SW 1271 (cell line): ENCODE measurements at regions not wholly inside any gene's neighbourhood (a gene's known extent, or its start where the extent isn't known, plus 50 kb on each side); places are given as distances from the start of the nearest gene placed in this dataset.

ENCODE experiments used
- DNase-seq, 2 experiments: peaks; one replicate each; lab custom pipeline; 2025; lab: John Stamatoyannopoulos, UW

DNA sequence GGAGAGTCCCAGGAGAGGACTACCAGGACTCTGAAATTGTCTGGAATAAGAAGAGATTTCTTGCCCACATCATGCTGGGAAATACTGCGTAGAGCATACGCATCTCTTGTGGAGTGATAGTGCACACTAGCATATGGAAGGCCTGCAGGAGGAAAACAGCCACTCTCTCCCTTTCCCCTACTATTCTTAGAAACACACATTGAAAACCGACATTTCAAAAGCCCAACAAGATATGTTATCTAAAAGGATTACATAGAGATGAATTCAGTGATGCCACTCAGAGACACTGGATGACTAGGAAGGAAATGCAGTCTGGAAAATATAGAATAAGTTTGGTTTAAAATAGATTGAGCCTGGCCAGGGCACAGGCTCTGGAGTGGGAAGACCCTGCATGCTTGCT is 388.7 kb upstream of the NBEA start:
- DNase-seq = no peak

DNA sequence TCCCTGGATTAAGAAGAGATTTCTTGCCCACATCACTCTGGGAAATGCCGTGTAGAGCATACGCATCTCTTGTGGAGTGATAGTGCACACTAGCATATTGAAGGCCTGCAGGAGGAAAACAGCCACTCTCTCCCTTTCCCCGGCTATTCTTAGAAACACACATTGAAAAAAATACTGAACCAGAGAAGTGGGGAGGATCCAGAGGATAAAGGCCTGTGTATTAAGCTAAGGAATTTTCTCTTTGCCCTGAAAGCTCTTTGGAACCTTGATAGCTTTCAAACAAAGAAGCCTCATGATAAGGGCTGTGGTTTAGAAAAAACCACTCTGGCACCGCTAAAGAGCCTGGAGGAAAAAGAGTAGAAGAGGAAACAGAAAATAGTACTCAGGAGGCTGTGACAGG is 386.1 kb upstream of the NBEA start:
- DNase-seq = no peak

DNA sequence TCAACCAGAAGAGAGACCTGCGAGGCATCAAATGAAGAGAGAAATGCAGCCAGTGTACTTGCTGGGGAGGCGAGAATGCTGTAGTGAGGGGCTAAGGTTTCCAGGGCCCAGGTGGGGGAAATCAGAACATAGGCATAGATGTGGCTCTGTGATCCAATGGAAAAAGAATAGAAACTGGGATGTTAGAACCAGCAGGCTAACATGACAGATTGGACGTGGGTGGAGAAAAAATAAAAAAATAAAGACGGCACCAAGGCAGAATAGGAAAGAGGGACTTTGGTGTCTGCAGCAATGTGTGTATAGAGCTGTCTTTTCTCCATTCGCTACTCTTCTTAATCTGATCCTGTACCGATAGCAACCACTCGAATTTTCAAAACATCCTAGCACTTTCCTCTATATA is 381.0 kb upstream of the NBEA start:
- DNase-seq = no peak

DNA sequence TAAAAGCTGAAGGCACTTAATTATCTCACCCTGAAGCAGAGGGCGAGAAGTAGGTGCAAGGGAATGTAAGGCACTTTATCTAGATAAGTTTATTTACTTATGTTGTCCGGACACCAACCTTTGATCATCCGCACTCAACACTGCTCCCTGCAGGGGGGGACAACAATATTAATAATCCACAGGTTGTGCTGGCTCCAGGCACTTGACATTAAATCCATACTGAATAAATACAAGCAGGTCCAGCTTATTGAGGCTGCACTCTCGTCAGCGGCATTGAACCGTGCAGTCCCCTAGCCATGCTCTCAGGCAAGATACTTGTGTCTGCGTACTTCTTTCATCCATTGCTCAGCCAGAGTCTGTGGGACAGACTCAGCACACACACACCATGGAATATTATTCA is 374.5 kb upstream of the NBEA start:
- DNase-seq = no peak

DNA sequence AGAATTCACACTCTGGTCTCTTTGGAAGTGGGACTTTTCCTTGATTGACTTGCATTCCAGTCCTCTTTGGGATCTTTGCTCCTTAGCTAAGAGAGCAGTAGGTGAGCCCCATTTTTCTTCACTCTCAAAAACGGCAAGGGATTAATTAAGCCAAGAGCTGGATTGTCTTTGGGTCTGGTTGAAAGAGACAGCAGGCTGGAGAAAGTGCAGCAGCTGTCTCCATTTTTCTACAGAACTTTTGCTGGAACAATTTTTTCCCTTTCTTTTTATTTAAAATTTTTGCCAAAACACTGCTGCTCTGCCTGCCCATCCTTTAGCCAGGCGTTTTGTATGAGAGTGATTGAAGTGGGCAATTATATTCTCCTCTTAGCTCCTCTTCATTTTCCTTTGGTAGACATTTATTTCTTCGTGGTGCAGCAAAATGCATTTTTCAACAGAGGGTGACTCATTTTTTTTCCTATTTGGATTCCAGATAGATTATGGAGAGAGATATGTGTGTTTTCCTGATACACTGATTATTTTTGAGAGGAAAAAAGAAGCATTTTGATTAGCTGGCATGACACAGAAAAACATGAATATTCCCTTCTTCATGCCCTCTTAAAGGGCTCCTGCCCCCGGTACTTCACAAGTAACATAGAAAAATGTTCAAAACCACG is 371.2 kb upstream of the NBEA start:
- DNase-seq = no peak

DNA sequence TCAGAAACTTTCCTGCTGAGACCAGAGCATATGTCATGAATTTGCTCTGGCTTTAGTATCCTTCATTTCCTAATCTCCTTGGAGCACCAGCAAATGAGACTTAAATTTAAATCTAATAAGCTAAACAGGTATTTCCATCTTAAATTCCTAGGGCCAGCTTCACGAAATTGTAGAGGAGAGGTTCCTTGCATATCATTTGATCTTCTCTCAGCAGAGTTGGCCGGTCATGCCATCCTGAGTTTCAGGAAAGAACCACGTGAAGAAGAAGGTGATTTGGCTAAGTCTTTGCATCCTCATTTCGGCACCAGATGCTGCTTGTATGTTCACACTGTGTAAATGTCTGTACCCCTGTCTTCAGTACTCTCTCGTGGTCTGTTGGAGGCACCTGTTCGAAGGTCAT is 370.4 kb upstream of the NBEA start:
- DNase-seq = no peak

DNA sequence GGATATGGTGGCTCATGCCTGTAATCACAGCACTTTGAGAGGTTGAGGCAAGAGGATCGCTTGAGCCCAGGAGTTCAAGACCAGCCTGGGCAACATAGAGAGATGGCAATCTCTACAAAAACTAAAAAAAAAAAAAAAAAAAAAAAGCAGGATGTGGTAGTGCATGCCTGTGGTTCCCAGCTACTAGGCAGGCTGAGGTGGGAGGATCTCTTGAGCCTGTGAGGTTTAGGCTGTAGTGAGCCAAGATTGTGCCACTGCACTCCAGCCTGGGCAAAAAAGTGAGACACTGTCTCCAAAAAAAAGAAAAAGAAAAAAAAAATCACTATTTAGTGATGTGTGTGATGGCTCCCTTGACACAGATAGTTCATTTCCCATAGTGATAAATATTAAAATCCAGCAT is 365.0 kb upstream of the NBEA start:
- DNase-seq = no peak

DNA sequence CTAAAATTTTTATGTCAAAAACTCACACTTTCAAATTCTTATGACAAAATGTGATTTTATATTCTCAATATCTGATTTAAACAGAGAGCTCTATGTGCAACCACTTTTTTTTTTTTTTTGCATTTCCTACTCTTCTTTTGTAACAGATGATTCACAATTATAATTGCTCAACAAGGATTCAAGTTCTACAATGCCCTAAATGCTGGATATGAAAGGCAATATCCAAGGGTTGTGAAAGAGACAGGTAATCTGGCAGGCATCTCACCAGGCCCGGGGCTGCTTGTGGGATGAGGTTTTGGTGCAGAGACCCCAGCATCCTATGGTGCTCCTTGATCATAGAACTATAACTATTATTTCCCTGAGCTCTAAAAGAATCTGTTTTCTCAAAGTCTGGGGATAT is 363.6 kb upstream of the NBEA start:
- DNase-seq = no peak

DNA sequence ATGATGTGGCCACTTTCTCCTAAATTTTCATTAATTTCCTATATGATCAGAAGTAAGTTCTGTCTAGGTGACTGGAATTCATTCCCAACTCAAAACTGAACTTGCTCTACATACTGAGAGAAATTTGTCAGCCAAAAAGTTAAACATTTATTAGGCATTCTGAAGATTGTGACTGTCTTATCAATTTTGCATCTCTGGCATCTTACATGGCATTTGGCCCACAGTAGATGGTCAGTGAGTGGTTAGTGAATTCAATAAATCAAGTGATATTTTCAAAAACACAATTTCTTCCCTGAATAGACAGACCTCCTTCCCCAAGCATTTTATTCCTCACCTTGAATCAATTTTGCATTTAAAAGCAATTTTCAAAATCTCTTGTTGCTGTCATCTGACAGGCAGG is 363.2 kb upstream of the NBEA start:
- no peak for DNase-seq

DNA sequence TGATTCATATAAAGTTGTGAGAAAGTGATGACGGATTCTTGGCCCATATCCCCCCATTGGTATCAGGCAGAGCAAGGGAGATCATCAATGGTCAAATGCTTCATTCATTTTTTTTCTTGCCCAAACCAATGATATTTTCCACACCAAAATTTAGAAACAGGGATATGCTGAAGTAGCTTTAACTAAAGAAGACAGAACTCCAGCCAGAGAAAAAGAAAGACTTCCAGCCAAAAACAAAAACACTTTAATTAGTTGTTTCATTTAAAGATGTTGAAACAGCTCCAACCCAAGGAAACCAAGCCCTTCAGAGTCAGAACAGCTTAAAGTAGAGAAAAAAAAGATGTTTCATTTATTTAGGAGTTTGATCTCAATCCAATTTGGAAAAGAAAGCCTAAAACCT is 358.9 kb upstream of the NBEA start:
- DNase-seq = no peak

DNA sequence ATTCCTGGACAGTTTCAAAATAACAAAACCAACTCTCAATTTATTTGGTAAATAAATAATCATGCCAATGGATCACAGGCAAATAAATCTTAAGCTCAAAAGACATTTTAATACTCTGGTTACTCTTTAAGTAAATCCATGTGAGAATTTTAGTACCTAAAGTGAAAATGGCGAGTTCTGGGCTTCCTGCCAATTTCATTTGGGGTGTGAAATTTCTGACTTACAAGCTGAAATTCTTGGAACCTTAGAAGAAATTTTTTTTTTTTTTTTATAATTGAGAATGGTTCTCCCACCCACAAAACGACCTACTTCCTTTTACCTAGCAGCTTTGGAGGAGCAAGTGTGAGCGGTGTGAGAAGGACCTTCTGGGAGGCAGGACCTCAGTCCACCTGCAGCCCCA is 354.5 kb upstream of the NBEA start:
- DNase-seq = no peak

DNA sequence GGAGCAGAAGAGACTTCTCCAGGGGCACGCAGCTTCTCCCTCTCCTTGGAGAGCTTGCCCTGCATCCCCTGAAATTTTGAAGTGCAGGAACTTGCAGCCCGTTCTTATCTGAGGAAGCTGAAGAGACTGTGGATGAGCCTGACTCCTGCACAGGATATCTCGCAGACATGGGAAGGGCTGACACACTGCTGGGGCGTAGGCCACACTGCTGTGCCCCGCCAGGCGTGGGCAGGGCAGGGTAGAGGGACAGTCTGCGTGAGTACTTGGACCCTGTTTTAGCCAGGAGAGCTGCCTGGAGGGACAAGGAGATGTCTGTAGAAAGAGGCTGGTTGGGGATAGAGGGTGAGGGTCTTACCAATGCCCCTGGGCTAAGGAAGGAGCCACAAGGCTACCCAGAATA is 353.7 kb upstream of the NBEA start:
- DNase-seq = no peak

DNA sequence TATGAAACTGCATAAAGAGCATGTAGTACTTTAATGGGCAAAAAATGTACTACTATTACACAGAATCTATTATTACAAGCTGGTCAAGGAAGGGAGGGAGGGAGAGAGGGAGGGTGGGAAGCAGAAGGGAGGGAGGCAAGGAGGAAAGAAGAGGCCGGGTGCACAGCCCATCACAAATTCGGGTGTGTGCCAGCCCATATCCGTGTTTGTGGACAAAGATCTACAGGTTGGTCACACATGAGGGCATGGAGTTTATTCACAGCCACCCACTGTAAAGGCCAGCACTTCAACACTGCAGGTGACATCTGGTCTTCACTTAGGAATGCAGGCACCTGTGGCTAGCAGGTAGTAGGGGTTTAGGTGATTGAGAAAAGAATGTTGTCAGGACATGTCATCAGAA is 352.5 kb upstream of the NBEA start:
- DNase-seq = no peak

DNA sequence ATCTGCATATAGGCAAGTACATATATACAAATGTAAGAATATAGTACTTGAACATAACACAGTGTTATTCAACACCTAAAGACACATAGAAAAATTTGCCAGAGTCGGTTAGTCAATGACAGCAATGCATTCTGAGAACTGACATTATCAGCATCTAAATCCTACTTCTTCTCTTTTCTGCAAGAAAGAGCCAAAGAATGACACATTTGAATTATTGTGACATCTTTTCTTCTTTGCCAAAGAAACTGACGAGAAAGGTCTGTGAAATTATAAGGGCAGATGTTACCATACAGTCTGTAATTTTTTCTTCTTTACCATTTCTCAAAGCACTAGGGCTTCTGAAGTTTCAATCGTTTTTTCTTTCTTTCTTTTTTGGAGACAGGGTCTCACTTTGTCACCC is 350.9 kb upstream of the NBEA start:
- no peak for DNase-seq

DNA sequence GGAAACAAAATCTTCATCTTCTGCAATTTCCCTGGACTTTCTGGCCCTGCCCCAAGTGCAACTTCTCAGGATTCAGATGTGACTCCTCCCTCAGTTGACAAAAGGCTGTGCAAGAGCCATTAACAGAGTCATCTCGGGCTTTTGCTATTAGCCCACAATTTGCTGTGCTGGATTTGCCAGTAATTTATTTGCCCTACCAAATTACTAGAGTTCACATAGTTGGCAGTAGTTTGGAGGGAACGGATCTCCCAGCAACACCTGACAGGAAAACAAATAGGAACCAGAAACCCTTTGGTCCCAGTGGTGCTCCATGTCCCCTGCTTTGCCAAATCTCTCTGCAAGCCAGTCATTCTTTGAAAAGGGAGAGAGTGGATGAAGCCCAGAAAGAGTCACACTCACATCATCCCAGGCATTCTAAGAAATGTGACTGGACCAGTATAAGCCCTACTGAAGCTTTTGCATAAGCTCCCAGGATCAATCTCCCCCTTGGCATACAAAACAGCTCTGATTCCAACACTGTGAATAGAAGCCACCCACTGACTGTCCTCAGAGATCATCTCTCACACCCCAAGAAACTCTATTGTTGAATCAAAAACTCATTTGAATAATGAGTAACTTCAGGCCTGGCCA is 350.1 kb upstream of the NBEA start:
- no peak for DNase-seq

DNA sequence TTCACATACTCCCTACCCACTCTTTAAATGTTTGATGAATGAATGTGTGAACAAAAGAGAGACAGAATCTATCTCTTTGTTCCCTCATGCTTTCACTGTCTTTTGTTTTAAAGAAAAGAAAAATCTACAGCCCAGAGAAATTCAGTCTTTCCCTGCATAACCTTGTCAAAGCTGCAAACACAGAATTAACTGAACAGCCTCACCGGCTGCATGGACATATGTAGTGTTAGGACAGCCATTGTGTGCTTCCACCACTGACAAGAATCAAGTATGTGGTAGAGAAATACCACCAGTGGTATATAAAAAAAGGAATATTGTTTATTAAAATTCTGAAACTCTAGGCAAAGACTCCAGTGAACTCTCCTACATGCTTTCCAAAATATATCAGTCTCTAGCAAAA is 348.4 kb upstream of the NBEA start:
- no peak for DNase-seq

DNA sequence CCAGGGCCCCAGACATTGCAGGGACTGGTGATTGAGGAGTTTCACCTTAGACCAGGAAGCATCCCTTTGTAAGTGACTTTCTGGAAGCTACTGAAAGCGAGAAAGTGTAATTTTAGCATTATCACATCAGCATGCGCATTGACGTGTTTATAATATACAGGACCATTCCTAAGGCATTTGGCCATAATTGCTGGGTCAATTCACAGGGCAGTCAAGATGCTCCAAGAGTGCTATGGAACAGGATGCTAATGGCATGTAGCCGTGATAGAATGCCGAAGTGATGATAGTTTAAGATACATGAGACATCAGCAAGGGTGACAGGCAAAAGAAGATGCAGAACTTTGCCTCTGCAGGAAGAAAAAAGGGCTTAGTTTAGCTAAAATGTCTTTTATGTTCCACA is 347.6 kb upstream of the NBEA start:
- DNase-seq = no peak

DNA sequence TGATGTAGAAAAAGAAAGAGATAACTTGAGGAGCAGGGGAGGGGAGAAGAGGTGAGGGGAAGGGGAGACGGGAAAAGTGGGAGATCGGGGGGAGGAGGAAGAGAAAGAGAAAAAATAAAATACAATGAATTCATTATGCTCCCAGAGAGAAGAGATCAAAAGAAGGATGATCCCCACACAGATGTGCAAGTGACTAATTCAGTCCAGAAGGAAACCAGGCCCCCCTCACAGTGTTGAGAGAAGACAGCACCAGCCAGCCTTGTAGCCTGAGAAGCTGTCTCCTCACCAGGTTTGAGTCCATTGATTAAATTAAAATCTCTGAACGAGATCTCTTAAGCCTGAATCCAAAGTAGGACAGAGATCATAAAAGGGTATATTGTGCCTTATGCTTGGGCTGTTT is 333.7 kb upstream of the NBEA start:
- DNase-seq = no peak

DNA sequence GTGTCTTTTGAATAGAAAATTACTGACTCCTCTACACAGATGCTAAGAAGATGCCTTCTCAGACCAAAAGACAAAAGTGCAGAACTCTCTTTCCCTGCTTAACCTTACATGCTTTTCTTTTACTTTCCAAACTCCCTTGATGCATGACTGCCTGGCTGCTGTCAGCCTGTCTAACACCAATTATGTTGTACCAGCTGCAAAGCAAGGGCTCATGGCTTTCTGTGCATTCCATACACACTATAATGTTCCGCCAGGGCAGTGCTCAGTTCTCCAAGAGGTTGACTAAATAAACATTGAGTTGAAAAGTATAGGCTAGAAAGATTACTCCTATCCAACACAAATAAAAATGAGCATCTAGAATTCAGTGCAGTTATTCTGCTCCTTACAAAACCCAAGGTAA is 330.4 kb upstream of the NBEA start:
- no peak for DNase-seq

DNA sequence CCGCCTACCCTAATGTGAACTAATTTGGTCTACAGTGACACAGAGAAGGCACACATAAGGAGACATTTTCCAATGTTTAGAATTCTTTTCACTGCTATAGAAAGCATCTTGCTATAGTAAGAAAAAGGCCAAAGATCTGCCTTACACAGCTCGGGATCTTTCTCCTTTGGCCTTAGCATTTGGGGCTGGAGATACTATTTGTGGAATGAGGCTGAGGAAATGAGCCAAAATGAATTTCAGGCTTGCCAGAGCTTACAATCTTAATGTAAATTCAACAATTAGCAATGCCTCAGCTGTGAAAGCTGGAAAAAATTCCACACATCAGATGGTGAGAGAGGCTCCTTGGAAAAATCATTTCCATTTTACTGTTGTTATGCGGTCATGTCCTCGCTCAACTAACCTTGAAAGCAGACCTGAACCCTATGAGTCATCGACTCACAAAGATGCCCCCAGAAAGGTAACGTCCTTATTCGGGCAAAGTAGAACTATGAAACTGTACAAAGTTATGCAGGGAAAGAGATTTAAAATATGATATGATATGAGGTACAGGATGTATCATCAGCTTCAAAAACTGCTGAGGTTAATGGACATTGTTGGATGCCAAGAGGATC is 324.5 kb upstream of the NBEA start:
- no peak for DNase-seq

DNA sequence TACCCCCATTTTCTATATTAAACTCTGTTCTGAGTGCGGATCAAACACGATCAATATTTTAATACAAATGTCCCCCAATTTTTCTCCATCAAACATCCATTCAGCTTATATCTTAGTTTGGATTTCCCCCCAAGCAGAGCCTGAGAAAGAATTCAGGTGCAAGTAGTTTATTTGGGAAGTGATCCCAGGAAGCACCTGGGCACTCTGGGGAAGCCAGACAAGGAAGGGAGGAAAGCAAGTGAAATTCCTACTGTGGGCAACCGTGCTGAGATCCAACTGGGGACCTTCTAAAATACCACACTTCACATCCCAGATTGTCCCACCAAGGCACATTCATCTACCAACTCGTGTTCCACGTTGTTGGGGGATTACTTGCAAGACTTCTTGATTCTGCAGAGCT is 323.4 kb upstream of the NBEA start:
- DNase-seq = no peak

DNA sequence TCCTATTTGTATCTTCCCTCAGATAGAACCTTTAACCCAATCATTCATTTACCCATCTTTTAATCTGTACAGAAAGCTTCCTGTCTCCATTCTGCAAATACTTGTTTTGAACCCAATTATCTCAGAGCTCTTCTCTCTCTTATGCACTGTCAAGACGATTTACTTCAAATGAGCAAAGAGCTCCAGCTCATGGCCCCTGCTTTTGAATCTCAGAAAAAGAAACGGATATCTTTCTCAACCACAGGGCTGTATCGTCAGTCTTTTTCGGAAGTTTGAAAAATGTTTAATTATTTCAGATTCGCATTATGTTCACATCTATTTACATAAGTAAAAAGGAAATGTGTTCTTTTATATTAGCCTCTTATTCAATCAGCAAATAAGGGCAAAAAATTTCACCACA is 322.7 kb upstream of the NBEA start:
- DNase-seq = no peak

DNA sequence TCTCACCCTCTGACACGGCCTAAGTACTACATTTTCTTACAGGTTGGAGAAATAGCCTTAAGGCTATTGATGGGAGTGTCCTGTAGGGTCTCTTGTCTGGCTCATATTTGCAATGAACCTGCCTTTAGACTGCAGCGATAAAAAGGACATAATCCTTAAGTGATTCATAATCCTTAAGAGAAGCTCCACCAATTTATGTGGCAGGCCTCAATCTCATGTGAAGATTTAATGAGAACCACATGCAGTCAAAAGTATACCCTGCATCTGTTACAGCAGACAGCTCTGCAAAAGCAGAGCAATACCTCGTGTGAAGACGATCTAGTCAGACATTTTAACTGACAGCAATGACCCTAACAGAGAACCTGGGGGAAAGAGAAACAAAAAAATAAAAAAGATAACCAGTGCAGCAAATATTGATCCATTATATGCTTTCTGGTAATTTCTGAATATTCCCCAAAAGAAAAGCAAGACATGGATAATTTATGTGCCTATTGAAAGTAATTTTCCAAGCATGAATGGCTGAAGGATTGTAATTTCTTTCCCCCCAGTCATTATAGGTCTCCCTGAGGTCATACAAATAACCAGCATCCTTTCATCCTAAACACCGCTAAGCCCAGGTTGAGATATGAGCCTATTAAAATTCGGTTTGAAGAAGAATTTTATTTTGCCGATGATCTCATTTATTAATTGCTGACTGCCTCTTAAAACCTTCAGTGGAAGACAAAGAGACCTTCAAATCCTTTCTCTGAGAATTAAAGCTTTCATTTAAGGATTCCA is 321.8 kb upstream of the NBEA start:
- no peak for DNase-seq
